CD8-positive, alpha-beta memory T cell (primary cell): ENCODE measurements at regions not wholly inside any gene's neighbourhood (a gene's known extent, or its start where the extent isn't known, plus 50 kb on each side); places are given as distances from the start of the nearest gene placed in this dataset.

ENCODE experiments used
- CTCF ChIA-PET: fragments of 350-600 bp; sonication (Branson Sonifier 250); formaldehyde crosslinking; loops from one replicate; lab custom pipeline; 2021; ENCODE audit warnings: antibody characterized with exemption; lab: Charles Lee
- POLR2A ChIA-PET: fragments of 350-600 bp; sonication (Branson Sonifier 250); formaldehyde crosslinking; loops from one replicate; lab custom pipeline; 2021; ENCODE audit warnings: antibody characterized with exemption; lab: Charles Lee
- DNase-seq, 5 donors: peaks; one replicate each; pipeline versions ENCODE4 v3.0.0 to v3.0.0-alpha.2; 2020 to 2022; ENCODE audit warnings: mixed read lengths in 1 of 5
- H3K27ac ChIP-seq: one replicate; pipeline ENCODE4 v1.7.0; 2013; ENCODE audit warnings: low read depth, mild to moderate bottlenecking, low read length, moderate library complexity
- H3K27me3 ChIP-seq: 2 replicates; pipeline ENCODE4 v1.7.0; 2013; ENCODE audit warnings: low read length, mild to moderate bottlenecking; ENCODE audit not compliant: insufficient read depth, poor library complexity, severe bottlenecking
- H3K36me3 ChIP-seq: 2 replicates; pipeline ENCODE4 v1.7.0; 2013; ENCODE audit warnings: mild to moderate bottlenecking, low read length, moderate library complexity; ENCODE audit not compliant: insufficient read depth
- H3K4me1 ChIP-seq: 2 replicates; pipeline ENCODE4 v1.7.0; 2013; ENCODE audit warnings: mild to moderate bottlenecking, low read length, moderate library complexity; ENCODE audit not compliant: insufficient read depth
- H3K4me3 ChIP-seq: 2 replicates; pipeline ENCODE4 v1.7.0; 2013; ENCODE audit warnings: mild to moderate bottlenecking, low read length
- H3K9me3 ChIP-seq: 2 replicates; pipeline ENCODE4 v1.7.0; 2013; ENCODE audit warnings: mild to moderate bottlenecking, low read length
- H3K27ac Mint-ChIP-seq, 8 donors: one replicate each; pipeline ENCODE4 v1.8.0; 2020 to 2021; ENCODE audit warnings: mixed read lengths in 8 of 8, mild to moderate bottlenecking in 6 of 8, inconsistent platforms in 3 of 8, moderate library complexity in 3 of 8
- H3K27me3 Mint-ChIP-seq, 2 donors: one replicate each; pipeline ENCODE4 v1.8.0; 2020 to 2021; ENCODE audit warnings: mixed read lengths in 2 of 2, mild to moderate bottlenecking in 1 of 2, moderate library complexity in 1 of 2
- H3K36me3 Mint-ChIP-seq, 3 donors: one replicate each; pipeline ENCODE4 v1.8.0; 2020 to 2021; ENCODE audit warnings: mixed read lengths in 3 of 3, inconsistent platforms in 1 of 3, mild to moderate bottlenecking in 1 of 3
- H3K4me1 Mint-ChIP-seq, 3 donors: one replicate each; pipeline ENCODE4 v1.8.0; 2020 to 2021; ENCODE audit warnings: mixed read lengths in 3 of 3, inconsistent platforms in 1 of 3, mild to moderate bottlenecking in 1 of 3
- H3K4me3 Mint-ChIP-seq, 7 donors: one replicate each; pipeline ENCODE4 v1.8.0; 2020 to 2021; ENCODE audit warnings: mixed read lengths in 7 of 7, mild to moderate bottlenecking in 6 of 7, moderate library complexity in 4 of 7, inconsistent platforms in 2 of 7
- H3K9me3 Mint-ChIP-seq, 5 donors: one replicate each; pipeline ENCODE4 v1.8.0; 2020 to 2022; ENCODE audit warnings: mixed read lengths in 5 of 5, mild to moderate bottlenecking in 3 of 5, moderate library complexity in 2 of 5, inconsistent platforms in 1 of 5

DNA sequence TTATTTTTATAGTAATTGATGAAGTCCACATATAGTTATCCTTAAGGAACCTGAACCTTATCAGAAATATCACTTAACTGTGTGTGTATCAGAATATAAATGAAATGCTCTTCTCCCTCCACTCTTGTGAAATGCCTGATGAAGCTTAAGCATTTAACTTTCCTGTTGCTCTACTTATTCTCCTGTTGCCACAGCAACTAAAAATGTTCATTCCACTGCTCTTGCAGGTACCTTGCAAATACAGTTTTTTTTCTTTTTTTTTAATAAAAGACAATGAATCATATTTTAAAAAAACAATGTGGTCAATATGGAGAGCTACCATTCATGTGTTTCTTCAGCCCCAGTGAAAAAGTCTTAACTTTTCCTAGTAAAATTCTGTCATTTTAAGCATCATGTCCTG, 210.3 kb downstream of the RFPL4B start:
- no peak overlapping the region for H3K27ac Mint-ChIP-seq
- no peaks in the 10 kb centered on the region for H3K4me1 Mint-ChIP-seq
- no peak overlapping the region for H3K4me3 Mint-ChIP-seq
- ChIA-PET POLR2A (no interaction called here), CTCF (no interaction called here)
- H3K4me1 ChIP-seq: no peaks in the 10 kb centered on the region
- no peaks in the 10 kb centered on the region for H3K27me3 ChIP-seq
- H3K36me3 ChIP-seq: no peaks in the 10 kb centered on the region
- H3K27me3 Mint-ChIP-seq: no peaks in the 10 kb centered on the region
- no peak overlapping the region for H3K4me3 ChIP-seq
- DNase-seq: no peak
- no peaks in the 10 kb centered on the region for H3K36me3 Mint-ChIP-seq
- peaks cover 0 to 19% (median 2%) of the 10 kb centered on the region in 5 donors for H3K9me3 Mint-ChIP-seq
- no peak overlapping the region for H3K27ac ChIP-seq
- H3K9me3 ChIP-seq: no peaks in the 10 kb centered on the region

- no peaks in the 10 kb centered on the region for H3K4me1 Mint-ChIP-seq
- Histone ChIP-seq H3K27ac (no peak overlapping the region), H3K9me3 (no peaks in the 10 kb centered on the region), H3K4me3 (no peak overlapping the region), H3K27me3 (no peaks in the 10 kb centered on the region), H3K4me1 (no peaks in the 10 kb centered on the region), H3K36me3 (no peaks in the 10 kb centered on the region)
- H3K4me3 Mint-ChIP-seq: no peak overlapping the region
- no peak for DNase-seq
- ChIA-PET POLR2A (no interaction called here), CTCF (no interaction called here)
- peaks cover 0 to 16% (median 2%) of the 10 kb centered on the region in 5 donors for H3K9me3 Mint-ChIP-seq
- no peaks in the 10 kb centered on the region for H3K36me3 Mint-ChIP-seq
- no peaks in the 10 kb centered on the region for H3K27me3 Mint-ChIP-seq
- H3K27ac Mint-ChIP-seq: no peak overlapping the region
Measured at GRCh38 chr6:112557961-112558360, 210.8 kb downstream of the RFPL4B start.

DNA sequence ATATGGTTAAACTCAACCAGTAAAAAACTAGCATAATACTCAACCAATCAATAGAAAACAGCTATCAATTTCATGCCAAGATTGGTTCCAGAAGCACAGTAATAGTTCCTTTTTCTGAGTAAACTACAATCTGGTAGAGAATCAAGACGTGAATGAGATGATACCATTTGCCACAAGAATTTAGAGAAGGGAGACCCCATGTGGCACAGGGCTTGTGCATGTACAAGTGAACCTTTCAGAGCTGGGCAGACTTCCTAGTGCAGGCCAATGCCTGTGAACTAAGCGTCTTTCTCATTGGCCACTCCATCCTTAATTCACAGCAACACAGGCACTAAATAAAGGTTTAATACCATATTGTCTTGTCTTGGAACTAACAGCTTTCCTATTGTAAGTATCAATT, 213.5 kb downstream of the RFPL4B start:
- Histone ChIP-seq H3K36me3 (no peaks in the 10 kb centered on the region), H3K27me3 (no peaks in the 10 kb centered on the region), H3K9me3 (no peaks in the 10 kb centered on the region), H3K27ac (no peak overlapping the region), H3K4me1 (no peaks in the 10 kb centered on the region), H3K4me3 (no peak overlapping the region)
- ChIA-PET CTCF (no interaction called here), POLR2A (no interaction called here)
- peaks cover 0 to 10% (median 2%) of the 10 kb centered on the region in 5 donors for H3K9me3 Mint-ChIP-seq
- DNase-seq: no peak
- H3K4me1 Mint-ChIP-seq: no peaks in the 10 kb centered on the region
- H3K27ac Mint-ChIP-seq: no peak overlapping the region
- no peaks in the 10 kb centered on the region for H3K27me3 Mint-ChIP-seq
- H3K4me3 Mint-ChIP-seq: no peak overlapping the region
- H3K36me3 Mint-ChIP-seq: no peaks in the 10 kb centered on the region

DNA sequence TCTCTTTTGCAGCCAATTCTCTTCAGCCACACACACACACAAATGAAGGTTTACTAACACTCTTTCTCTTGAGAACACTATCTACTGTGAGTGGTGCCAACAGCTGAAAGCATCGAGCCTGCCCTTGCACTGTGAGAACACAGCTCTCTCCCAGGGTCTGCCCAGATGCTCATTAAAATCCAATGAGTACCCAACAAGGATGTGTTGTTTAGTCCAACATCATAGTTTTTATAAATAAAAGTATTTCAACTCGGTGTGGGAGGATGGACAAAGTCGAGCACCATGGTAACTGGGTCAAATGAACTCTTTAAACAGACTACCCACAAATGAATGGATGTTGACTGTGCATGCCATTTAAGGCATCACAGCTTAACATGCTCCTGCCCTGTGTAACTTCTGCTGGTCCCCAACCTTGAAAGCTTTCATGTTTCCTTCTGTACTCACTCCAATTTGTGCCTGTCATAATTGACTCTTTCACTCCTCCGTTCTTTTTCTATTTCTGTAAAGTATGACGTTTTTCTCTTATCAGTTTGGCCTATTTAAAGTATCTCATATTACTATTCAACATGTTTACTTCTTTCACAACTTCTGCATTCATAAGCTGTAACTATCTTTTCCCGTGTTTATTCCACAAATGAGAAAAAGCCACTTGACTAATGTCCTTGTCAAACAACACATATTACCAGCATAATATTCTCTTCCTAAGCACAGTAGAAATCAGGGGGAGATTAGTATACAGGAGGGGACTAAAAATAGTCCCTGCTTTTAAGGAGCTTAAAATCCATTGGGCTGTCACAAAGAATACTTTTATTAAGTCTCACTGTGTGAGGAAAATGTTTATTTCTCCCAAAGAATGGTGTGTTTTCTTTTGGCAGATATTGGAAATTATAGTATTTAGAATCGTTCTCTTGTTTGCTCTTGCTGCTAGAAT, 215.4 kb downstream of the RFPL4B start:
- Histone ChIP-seq H3K36me3 (no peaks in the 10 kb centered on the region), H3K4me1 (no peaks in the 10 kb centered on the region), H3K4me3 (no peak overlapping the region), H3K9me3 (no peaks in the 10 kb centered on the region), H3K27ac (no peak overlapping the region), H3K27me3 (no peaks in the 10 kb centered on the region)
- ChIA-PET POLR2A (no interaction called here), CTCF (no interaction called here)
- Mint-ChIP-seq H3K27ac (no peak overlapping the region), H3K27me3 (no peaks in the 10 kb centered on the region), H3K9me3 (peaks cover 0 to 4% (median 0%) of the 10 kb centered on the region in 5 donors), H3K36me3 (no peaks in the 10 kb centered on the region), H3K4me1 (no peaks in the 10 kb centered on the region), H3K4me3 (no peak overlapping the region)
- no peak for DNase-seq

DNA sequence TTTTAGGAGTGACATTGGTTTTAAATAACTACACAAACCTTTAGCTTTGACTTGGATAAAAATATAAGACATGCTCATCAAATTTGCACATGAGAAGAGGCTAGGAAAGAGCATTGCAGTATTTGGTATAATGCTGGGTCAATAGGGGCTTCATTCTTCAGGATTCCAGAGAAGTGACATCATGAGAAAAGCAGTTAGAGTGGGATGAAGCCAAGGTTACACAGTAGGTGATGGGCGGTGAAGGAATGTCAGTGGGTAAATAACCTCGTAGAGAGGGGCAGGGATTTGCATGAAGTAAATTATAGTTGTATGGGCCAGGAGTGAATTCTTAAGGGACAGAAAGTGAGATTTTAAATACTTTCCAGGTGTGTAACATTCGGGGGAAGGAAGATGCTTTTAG, 216.2 kb downstream of the RFPL4B start:
- no peak overlapping the region for H3K27ac ChIP-seq
- H3K4me3 Mint-ChIP-seq: no peak overlapping the region
- H3K4me3 ChIP-seq: no peak overlapping the region
- no peaks in the 10 kb centered on the region for H3K36me3 Mint-ChIP-seq
- no peaks in the 10 kb centered on the region for H3K27me3 ChIP-seq
- ChIA-PET POLR2A (no interaction called here), CTCF (no interaction called here)
- no peak for DNase-seq
- no peak overlapping the region for H3K27ac Mint-ChIP-seq
- no peaks in the 10 kb centered on the region for H3K9me3 ChIP-seq
- H3K27me3 Mint-ChIP-seq: no peaks in the 10 kb centered on the region
- H3K9me3 Mint-ChIP-seq: peaks cover 0 to 4% (median 0%) of the 10 kb centered on the region in 5 donors
- no peaks in the 10 kb centered on the region for H3K4me1 Mint-ChIP-seq
- no peaks in the 10 kb centered on the region for H3K4me1 ChIP-seq
- H3K36me3 ChIP-seq: no peaks in the 10 kb centered on the region

- H3K9me3 ChIP-seq: no peaks in the 10 kb centered on the region
- no peaks in the 10 kb centered on the region for H3K27me3 ChIP-seq
- no peaks in the 10 kb centered on the region for H3K27me3 Mint-ChIP-seq
- no peaks in the 10 kb centered on the region for H3K36me3 Mint-ChIP-seq
- no peak overlapping the region for H3K27ac Mint-ChIP-seq
- no peak overlapping the region for H3K4me3 Mint-ChIP-seq
- peaks cover 0 to 3% (median 0%) of the 10 kb centered on the region in 5 donors for H3K9me3 Mint-ChIP-seq
- H3K27ac ChIP-seq: no peak overlapping the region
- H3K4me1 ChIP-seq: no peaks in the 10 kb centered on the region
- no peaks in the 10 kb centered on the region for H3K4me1 Mint-ChIP-seq
- no peaks in the 10 kb centered on the region for H3K36me3 ChIP-seq
- DNase-seq: no peak
- CTCF ChIA-PET: no interaction called here
- POLR2A ChIA-PET: no interaction called here
- H3K4me3 ChIP-seq: no peak overlapping the region
Measured at GRCh38 chr6:112568066-112568465, 220.9 kb downstream of the RFPL4B start.

DNA sequence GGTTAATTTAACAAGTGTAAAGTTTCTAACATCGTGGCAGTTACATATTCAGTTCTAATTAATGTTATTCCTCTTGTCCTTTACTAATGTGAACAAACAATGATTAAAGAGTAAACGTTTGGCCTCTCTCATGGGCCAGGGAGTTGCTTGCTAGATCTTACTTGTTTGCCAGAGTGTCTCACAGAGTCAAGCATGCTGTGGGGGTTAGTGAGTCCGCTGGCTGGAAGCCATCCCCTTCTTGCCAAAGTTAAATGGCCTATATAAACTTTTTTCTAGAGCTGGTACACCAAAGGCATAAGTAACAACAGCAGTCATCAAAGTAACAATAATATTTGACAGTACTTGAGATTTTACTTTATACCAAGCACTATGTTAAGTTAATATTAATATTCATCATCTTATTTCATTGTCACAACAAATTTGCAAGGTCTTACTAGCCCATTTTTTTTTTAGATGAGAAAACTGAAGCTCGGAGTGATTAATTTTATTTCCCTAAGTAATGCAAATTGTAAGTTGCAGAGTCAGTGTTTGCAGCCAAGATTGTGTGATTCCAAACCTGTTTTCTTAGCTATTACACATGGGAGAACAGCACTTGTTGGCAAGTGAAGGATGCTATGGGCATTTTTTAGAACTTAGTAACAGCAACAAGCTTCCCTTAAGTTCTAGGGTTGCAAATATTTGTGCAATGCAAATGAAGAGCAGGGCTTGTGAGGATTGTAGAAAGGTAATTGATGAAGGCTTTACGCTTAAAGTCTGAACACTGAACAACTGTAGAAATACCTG, 224.5 kb downstream of the RFPL4B start:
- H3K4me3 Mint-ChIP-seq: no peak overlapping the region
- no peak for DNase-seq
- H3K36me3 ChIP-seq: no peaks in the 10 kb centered on the region
- ChIA-PET CTCF (no interaction called here), POLR2A (no interaction called here)
- no peaks in the 10 kb centered on the region for H3K36me3 Mint-ChIP-seq
- H3K9me3 ChIP-seq: no peaks in the 10 kb centered on the region
- H3K27ac ChIP-seq: no peak overlapping the region
- no peaks in the 10 kb centered on the region for H3K4me1 ChIP-seq
- no peaks in the 10 kb centered on the region for H3K27me3 ChIP-seq
- H3K27me3 Mint-ChIP-seq: no peaks in the 10 kb centered on the region
- no peaks in the 10 kb centered on the region for H3K4me1 Mint-ChIP-seq
- H3K9me3 Mint-ChIP-seq: peaks cover 0 to 3% (median 0%) of the 10 kb centered on the region in 5 donors
- H3K27ac Mint-ChIP-seq: no peak overlapping the region
- no peak overlapping the region for H3K4me3 ChIP-seq

DNA sequence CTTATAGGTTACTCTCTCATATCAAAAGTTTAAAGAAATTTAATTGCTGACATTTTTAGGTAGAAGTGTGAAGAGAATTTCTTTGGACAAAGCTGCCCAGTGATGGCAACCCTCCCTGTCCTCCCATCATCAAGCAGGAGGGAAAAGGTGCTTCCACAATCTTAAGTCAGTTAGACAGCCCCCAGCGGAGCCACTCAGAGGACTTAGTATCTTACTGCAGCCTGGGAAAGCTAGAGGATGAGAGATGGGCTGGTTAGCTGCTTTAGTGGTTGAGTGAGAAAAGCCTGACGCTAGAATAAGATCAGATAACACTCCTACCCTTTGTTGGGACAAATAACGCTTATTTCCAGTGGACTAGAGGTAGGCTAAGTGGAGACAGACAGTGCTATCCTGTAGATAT, 227.1 kb downstream of the RFPL4B start:
- Mint-ChIP-seq H3K36me3 (no peaks in the 10 kb centered on the region), H3K4me3 (no peak overlapping the region), H3K9me3 (peaks cover 0 to 3% (median 0%) of the 10 kb centered on the region in 5 donors), H3K27me3 (no peaks in the 10 kb centered on the region), H3K4me1 (no peaks in the 10 kb centered on the region), H3K27ac (no peak overlapping the region)
- Histone ChIP-seq H3K36me3 (no peaks in the 10 kb centered on the region), H3K27me3 (no peaks in the 10 kb centered on the region), H3K4me1 (no peaks in the 10 kb centered on the region), H3K9me3 (no peaks in the 10 kb centered on the region), H3K27ac (no peak overlapping the region), H3K4me3 (no peak overlapping the region)
- CTCF ChIA-PET: no interaction called here
- POLR2A ChIA-PET: no interaction called here
- DNase-seq: no peak
